K562 (cell line): ENCODE measurements at regions not wholly inside any gene's neighbourhood (a gene's known extent, or its start where the extent isn't known, plus 50 kb on each side); places are given as distances from the start of the nearest gene placed in this dataset.

Experiments
- EP400 ChIP-seq: fragments of 450-650 bp; IDR thresholded peaks from 2 replicates; pipeline ENCODE4 v1.6.1; 2017; ENCODE audit warnings: antibody characterized with exemption, mild to moderate bottlenecking, moderate library complexity
- RBM25 ChIP-seq: fragments of 200-400 bp; formaldehyde crosslinking; IDR thresholded peaks from 2 replicates; pipeline ENCODE4 v1.6.1; 2018; ENCODE audit warnings: low read length, low read depth, moderate library complexity; ENCODE audit not compliant: severe bottlenecking
- SMARCA4 ChIP-seq: fragments of 450-650 bp; IDR thresholded peaks from 2 replicates; pipeline ENCODE4 v1.6.1; 2016
- TF ChIP-seq, protein P1 (sequence below), 2 experiments: IDR thresholded peaks in 1 of 2; conservative IDR thresholded peaks in 1 of 2; 2 replicates each; pipeline ENCODE4 v1.6.1; 2016; ENCODE audit warnings: low read depth in 2 of 2, mild to moderate bottlenecking in 1 of 2, missing compliant biosample characterization in 1 of 2, missing genetic modification characterization in 1 of 2, moderate library complexity in 1 of 2
- TF ChIP-seq, protein P2 (sequence below): sonication (generic); formaldehyde crosslinking; IDR thresholded peaks from 2 replicates; pipeline ENCODE4 v1.8.0; 2022; ENCODE audit warnings: mild to moderate bottlenecking, missing genetic modification reagents
- TF ChIP-seq, protein P3 (sequence below): fragments of 250-450 bp; sonication (Bioruptor Pico); IDR thresholded peaks from 2 replicates; pipeline ENCODE4 v1.5.0; 2021

DNA sequence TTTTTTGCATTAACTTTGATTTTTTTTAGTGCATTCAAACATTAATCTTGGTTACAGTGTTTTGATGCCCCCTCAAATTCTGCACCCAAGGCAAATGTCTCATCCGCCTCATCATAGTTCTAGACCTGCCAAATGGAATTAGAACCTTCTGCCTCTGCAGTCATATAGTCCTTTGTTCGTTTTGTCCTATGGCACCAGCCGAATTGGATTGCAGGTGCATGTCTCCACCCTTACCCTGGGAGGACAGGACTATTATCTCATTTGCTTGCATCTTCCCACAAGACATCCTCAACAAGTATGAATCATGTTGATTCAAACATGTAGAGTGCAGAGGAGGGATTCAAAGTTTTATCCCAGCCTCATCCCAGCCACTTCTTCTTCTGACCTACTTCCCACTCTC, 579.1 kb downstream of the VRK1 start (continued):
- TF ChIP-seq, protein P1, sequence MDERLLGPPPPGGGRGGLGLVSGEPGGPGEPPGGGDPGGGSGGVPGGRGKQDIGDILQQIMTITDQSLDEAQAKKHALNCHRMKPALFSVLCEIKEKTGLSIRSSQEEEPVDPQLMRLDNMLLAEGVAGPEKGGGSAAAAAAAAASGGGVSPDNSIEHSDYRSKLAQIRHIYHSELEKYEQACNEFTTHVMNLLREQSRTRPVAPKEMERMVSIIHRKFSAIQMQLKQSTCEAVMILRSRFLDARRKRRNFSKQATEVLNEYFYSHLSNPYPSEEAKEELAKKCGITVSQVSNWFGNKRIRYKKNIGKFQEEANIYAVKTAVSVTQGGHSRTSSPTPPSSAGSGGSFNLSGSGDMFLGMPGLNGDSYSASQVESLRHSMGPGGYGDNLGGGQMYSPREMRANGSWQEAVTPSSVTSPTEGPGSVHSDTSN (CRISPR knock-in tag; IDR thresholded peaks at IDR 0.05; ENCODE audit: low read depth), result no peak
- TF ChIP-seq, protein P1 (tag; conservative IDR thresholded peaks at IDR 0.05; ENCODE audit: low read depth), result no peak
- TF ChIP-seq EP400, result no peak
- TF ChIP-seq, protein P2, sequence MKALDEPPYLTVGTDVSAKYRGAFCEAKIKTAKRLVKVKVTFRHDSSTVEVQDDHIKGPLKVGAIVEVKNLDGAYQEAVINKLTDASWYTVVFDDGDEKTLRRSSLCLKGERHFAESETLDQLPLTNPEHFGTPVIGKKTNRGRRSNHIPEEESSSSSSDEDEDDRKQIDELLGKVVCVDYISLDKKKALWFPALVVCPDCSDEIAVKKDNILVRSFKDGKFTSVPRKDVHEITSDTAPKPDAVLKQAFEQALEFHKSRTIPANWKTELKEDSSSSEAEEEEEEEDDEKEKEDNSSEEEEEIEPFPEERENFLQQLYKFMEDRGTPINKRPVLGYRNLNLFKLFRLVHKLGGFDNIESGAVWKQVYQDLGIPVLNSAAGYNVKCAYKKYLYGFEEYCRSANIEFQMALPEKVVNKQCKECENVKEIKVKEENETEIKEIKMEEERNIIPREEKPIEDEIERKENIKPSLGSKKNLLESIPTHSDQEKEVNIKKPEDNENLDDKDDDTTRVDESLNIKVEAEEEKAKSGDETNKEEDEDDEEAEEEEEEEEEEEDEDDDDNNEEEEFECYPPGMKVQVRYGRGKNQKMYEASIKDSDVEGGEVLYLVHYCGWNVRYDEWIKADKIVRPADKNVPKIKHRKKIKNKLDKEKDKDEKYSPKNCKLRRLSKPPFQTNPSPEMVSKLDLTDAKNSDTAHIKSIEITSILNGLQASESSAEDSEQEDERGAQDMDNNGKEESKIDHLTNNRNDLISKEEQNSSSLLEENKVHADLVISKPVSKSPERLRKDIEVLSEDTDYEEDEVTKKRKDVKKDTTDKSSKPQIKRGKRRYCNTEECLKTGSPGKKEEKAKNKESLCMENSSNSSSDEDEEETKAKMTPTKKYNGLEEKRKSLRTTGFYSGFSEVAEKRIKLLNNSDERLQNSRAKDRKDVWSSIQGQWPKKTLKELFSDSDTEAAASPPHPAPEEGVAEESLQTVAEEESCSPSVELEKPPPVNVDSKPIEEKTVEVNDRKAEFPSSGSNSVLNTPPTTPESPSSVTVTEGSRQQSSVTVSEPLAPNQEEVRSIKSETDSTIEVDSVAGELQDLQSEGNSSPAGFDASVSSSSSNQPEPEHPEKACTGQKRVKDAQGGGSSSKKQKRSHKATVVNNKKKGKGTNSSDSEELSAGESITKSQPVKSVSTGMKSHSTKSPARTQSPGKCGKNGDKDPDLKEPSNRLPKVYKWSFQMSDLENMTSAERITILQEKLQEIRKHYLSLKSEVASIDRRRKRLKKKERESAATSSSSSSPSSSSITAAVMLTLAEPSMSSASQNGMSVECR (CRISPR knock-in tag), result no peak
- no peak for TF ChIP-seq RBM25
- TF ChIP-seq, protein P3, sequence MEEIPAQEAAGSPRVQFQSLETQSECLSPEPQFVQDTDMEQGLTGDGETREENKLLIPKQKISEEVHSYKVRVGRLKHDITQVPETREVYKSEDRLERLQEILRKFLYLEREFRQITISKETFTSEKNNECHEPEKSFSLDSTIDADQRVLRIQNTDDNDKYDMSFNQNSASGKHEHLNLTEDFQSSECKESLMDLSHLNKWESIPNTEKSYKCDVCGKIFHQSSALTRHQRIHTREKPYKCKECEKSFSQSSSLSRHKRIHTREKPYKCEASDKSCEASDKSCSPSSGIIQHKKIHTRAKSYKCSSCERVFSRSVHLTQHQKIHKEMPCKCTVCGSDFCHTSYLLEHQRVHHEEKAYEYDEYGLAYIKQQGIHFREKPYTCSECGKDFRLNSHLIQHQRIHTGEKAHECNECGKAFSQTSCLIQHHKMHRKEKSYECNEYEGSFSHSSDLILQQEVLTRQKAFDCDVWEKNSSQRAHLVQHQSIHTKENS (CRISPR knock-in tag), result no peak
- no peak for TF ChIP-seq SMARCA4
- TF ChIP-seq, all 486 proteins: peak for 0
